ENCODE measurements at regions not wholly inside any gene's neighbourhood (a gene's known extent, or its start where the extent isn't known, plus 50 kb on each side); places are given as distances from the start of the nearest gene placed in this dataset.

DNA sequence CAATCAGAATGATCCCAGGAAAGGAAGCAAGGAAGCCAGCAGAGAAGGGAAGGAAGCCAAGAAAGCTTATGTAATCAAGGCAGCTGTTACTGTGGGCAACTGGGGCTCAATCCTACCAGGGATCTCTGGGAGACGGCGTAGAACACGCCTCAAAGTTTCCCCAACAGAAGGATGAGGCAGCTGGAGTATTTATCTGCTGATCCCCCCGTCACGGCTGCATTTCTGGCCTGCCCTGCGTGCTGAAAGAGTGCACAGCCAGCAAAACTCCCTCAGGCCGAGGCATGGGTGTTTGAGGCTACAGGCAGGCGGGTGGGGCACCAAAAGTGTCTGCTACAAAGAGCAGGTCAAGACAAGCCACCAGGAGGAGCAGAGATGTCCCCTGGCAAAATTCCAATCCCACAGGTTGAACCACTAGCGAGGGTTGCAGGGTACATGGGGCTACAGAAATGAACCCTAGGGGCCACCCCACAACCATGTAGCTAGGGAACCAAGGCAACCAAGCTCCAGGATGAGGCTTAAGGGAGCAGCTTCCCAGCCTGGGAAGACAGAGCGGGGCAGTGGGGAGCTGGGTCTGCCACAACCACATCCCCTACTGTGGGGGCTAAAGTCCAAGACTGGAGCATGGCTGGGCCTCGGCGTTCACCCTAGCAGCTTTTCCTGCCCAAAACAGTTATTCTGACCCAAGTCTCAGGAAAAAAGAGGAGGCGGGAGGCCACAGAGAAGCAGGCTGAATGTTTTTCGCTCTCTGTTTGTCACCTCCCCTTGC lies 113.4 kb downstream of the BCOR start:
- no peaks in the 10 kb centered on the region for H3K27me3 Mint-ChIP-seq
- no peak overlapping the region for H3K4me3 Mint-ChIP-seq (ENCODE audit: low read depth)
- H3K9me3 Mint-ChIP-seq (ENCODE audit: low read depth): no peaks in the 10 kb centered on the region

GRCh38 chrX:39985071-39985470 lies 112.7 kb downstream of the BCOR start:
- TF ChIP-seq CTCF (IDR thresholded peaks at IDR 0.05; ENCODE audit: unreplicated experiment): no peak
- Mint-ChIP-seq H3K36me3 (ENCODE audit: insufficient read depth) (no peaks in the 10 kb centered on the region), H3K4me1 (ENCODE audit: low read depth) (peaks cover 1% of the 10 kb centered on the region), H3K27me3 (peaks cover 3% of the 10 kb centered on the region), H3K27ac (no peak overlapping the region), H3K9me3 (ENCODE audit: low read depth) (no peaks in the 10 kb centered on the region), H3K4me3 (ENCODE audit: low read depth) (no peak overlapping the region)
- DNase-seq (ENCODE audit: low spot score, unreplicated experiment): no peak

More for the DNA sequence above, 113.4 kb downstream of the BCOR start:
- no peak for TF ChIP-seq CTCF (IDR thresholded peaks at IDR 0.05; ENCODE audit: unreplicated experiment)
- H3K36me3 Mint-ChIP-seq (ENCODE audit: insufficient read depth): no peaks in the 10 kb centered on the region
- no peak overlapping the region for H3K27ac Mint-ChIP-seq
- peaks cover 1% of the 10 kb centered on the region for H3K4me1 Mint-ChIP-seq (ENCODE audit: low read depth)
- DNase-seq (ENCODE audit: low spot score, unreplicated experiment): no peak

- no peaks in the 10 kb centered on the region for H3K36me3 Mint-ChIP-seq (ENCODE audit: insufficient read depth)
- TF ChIP-seq CTCF (IDR thresholded peaks at IDR 0.05; ENCODE audit: unreplicated experiment): no peak
- no peak overlapping the region for H3K4me3 Mint-ChIP-seq (ENCODE audit: low read depth)
- peaks cover 3% of the 10 kb centered on the region for H3K27me3 Mint-ChIP-seq
- no peak for DNase-seq (ENCODE audit: low spot score, unreplicated experiment)
- peaks cover 1% of the 10 kb centered on the region for H3K4me1 Mint-ChIP-seq (ENCODE audit: low read depth)
- no peaks in the 10 kb centered on the region for H3K9me3 Mint-ChIP-seq (ENCODE audit: low read depth)
- no peak overlapping the region for H3K27ac Mint-ChIP-seq
Measured at GRCh38 chrX:39985551-39985950, 112.2 kb downstream of the BCOR start.

- no peak for DNase-seq (ENCODE audit: low spot score, unreplicated experiment)
- Mint-ChIP-seq H3K9me3 (ENCODE audit: low read depth) (peaks cover 5% of the 10 kb centered on the region), H3K4me1 (ENCODE audit: low read depth) (peaks cover 1% of the 10 kb centered on the region), H3K36me3 (ENCODE audit: insufficient read depth) (no peaks in the 10 kb centered on the region), H3K27ac (no peak overlapping the region), H3K27me3 (peaks cover 6% of the 10 kb centered on the region), H3K4me3 (ENCODE audit: low read depth) (no peak overlapping the region)
- no peak for TF ChIP-seq CTCF (IDR thresholded peaks at IDR 0.05; ENCODE audit: unreplicated experiment)
Measured at GRCh38 chrX:39988496-39988895, 109.3 kb downstream of the BCOR start.

DNA sequence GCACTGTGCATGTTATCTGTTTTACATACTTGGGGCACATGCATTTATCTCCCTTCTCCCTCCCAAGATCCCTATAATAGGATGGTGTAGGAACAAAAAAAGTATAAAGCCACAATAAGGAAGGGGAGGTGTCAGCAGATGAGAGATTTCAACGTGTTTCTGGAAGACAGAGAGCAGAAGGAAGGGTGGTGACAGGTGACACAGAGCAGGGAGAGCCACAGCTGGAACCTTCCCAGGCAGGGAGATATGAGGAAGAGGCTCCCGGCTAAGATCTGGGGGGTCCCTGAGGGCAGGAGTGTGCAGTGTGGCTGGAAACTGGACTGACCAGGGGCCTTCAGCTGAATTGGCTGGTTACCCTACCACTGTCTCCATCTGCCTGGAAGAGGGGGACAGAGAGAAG lies 107.4 kb downstream of the BCOR start:
- H3K36me3 Mint-ChIP-seq (ENCODE audit: insufficient read depth): no peaks in the 10 kb centered on the region
- H3K27me3 Mint-ChIP-seq: peaks cover 6% of the 10 kb centered on the region
- H3K9me3 Mint-ChIP-seq (ENCODE audit: low read depth): peaks cover 5% of the 10 kb centered on the region
- H3K4me3 Mint-ChIP-seq (ENCODE audit: low read depth): no peak overlapping the region
- TF ChIP-seq CTCF (IDR thresholded peaks at IDR 0.05; ENCODE audit: unreplicated experiment): no peak
- no peaks in the 10 kb centered on the region for H3K4me1 Mint-ChIP-seq (ENCODE audit: low read depth)
- no peak for DNase-seq (ENCODE audit: low spot score, unreplicated experiment)
- H3K27ac Mint-ChIP-seq: no peak overlapping the region
